Caki2 (cell line): ENCODE measurements at regions not wholly inside any gene's neighbourhood (a gene's known extent, or its start where the extent isn't known, plus 50 kb on each side); places are given as distances from the start of the nearest gene placed in this dataset.

Source experiments
- DNase-seq: peaks from one replicate; pipeline ENCODE4 v3.0.0-alpha.2; 2015; ENCODE audit warnings: low read depth
- in situ Hi-C: cut with HindIII; loops from 2 replicates; pipeline ENCODE4 v1.10.0; 2016; ENCODE audit warnings: low sequenced_read_pairs, low pct_unique_long_range_greater_than_20kb, mixed read lengths

GRCh38 chr2:12862541-12862940 lies 145.8 kb downstream of the TRIB2 start:
- no peak for DNase-seq
- in situ Hi-C loops: no loop called here

- no peak for DNase-seq
- in situ Hi-C loops: no loop called here
Measured at GRCh38 chr2:12863937-12864336, 147.2 kb downstream of the TRIB2 start.

GRCh38 chr2:12867631-12868287 lies 151.0 kb downstream of the TRIB2 start:
- DNase-seq: no peak
- in situ Hi-C loops: no loop called here

GRCh38 chr2:12870692-12871091 lies 154.0 kb downstream of the TRIB2 start:
- in situ Hi-C loops: no loop called here
- no peak for DNase-seq

GRCh38 chr2:12871694-12872315 lies 155.1 kb downstream of the TRIB2 start:
- no peak for DNase-seq
- in situ Hi-C loops: no loop called here

GRCh38 chr2:12877761-12878160 lies 161.0 kb downstream of the TRIB2 start:
- no peak for DNase-seq
- in situ Hi-C loops: no loop called here

GRCh38 chr2:12879649-12880048 lies 162.9 kb downstream of the TRIB2 start:
- in situ Hi-C loops: no loop called here

GRCh38 chr2:12881952-12882351 lies 165.2 kb downstream of the TRIB2 start:
- in situ Hi-C loops: no loop called here
- no peak for DNase-seq

More at GRCh38 chr2:12879649-12880048, 162.9 kb downstream of the TRIB2 start:
- no peak for DNase-seq

GRCh38 chr2:12882393-12882792 lies 165.7 kb downstream of the TRIB2 start:
- in situ Hi-C loops: no loop called here
- no peak for DNase-seq

- in situ Hi-C loops: no loop called here
- no peak for DNase-seq
Measured at GRCh38 chr2:12883906-12884305, 167.2 kb downstream of the TRIB2 start.

GRCh38 chr2:12884713-12885282 lies 168.1 kb downstream of the TRIB2 start:
- DNase-seq: peak; percentile 21
- in situ Hi-C loops: no loop called here

- no peak for DNase-seq
- in situ Hi-C loops: no loop called here
Measured at GRCh38 chr2:12890066-12890465, 173.3 kb downstream of the TRIB2 start.

GRCh38 chr2:12890481-12890991 lies 173.8 kb downstream of the TRIB2 start:
- in situ Hi-C loops: no loop called here
- DNase-seq: no peak

GRCh38 chr2:12895017-12895416 lies 178.3 kb downstream of the TRIB2 start:
- in situ Hi-C loops: no loop called here
- DNase-seq: no peak

GRCh38 chr2:12896318-12896982 lies 179.7 kb downstream of the TRIB2 start:
- in situ Hi-C loops: no loop called here
- no peak for DNase-seq

GRCh38 chr2:12897181-12897580 lies 180.4 kb downstream of the TRIB2 start:
- DNase-seq: no peak
- in situ Hi-C loops: no loop called here

GRCh38 chr2:12903272-12903671 lies 186.5 kb downstream of the TRIB2 start:
- in situ Hi-C loops: no loop called here
- no peak for DNase-seq

- in situ Hi-C loops: no loop called here
Measured at GRCh38 chr2:12910431-12910830, 193.7 kb downstream of the TRIB2 start.

GRCh38 chr2:12915787-12916186 lies 199.1 kb downstream of the TRIB2 start:
- DNase-seq: no peak
- in situ Hi-C loops: no loop called here

More at GRCh38 chr2:12910431-12910830, 193.7 kb downstream of the TRIB2 start:
- no peak for DNase-seq
